ENCODE measurements at regions not wholly inside any gene's neighbourhood (a gene's known extent, or its start where the extent isn't known, plus 50 kb on each side); places are given as distances from the start of the nearest gene placed in this dataset.

- peak; percentile 89 for TF ChIP-seq CTCF (conservative IDR thresholded peaks at IDR 0.05; ENCODE audit: low read length)
- TF ChIP-seq EZH2phosphoT487 (IDR thresholded peaks at IDR 0.05; ENCODE audit: borderline replicate concordance) = no peak
Observed at GRCh38 chr2:126527836-126528490, 128.0 kb upstream of the GYPC start.

All from Loucy (cell line).